GM23338 (cell line): ENCODE measurements at regions not wholly inside any gene's neighbourhood (a gene's known extent, or its start where the extent isn't known, plus 50 kb on each side); places are given as distances from the start of the nearest gene placed in this dataset.

Source experiments
- ATAC-seq: fragments of 200-7000 bp; cut with Tn5 transposase; 3 replicates; pipeline ENCODE4 v1.9.1; 2020
- DNase-seq: peaks from one replicate; pipeline ENCODE4 v3.0.0-alpha.2; 2015; ENCODE audit warnings: low spot score
- H2AFZ ChIP-seq: fragments of 200-600 bp; sonication (generic); 2 replicates; pipeline ENCODE4 v1.8.0; 2016; ENCODE audit warnings: antibody characterized with exemption, mild to moderate bottlenecking, moderate library complexity
- H3F3A ChIP-seq: fragments of 200-600 bp; sonication (generic); replicated peaks from 2 replicates; pipeline ENCODE4 v1.8.0; 2017; ENCODE audit warnings: antibody characterized with exemption, mixed run types, low read depth
- H3K27ac ChIP-seq: fragments of 200-600 bp; sonication (generic); 2 replicates; pipeline ENCODE4 v1.6.1; 2016; ENCODE audit warnings: low read depth
- H3K27me3 ChIP-seq: fragments of 200-600 bp; sonication (generic); 2 replicates; pipeline ENCODE4 v1.8.0; 2016; ENCODE audit warnings: mild to moderate bottlenecking, mixed run types, moderate library complexity; ENCODE audit not compliant: insufficient read depth
- H3K36me3 ChIP-seq: fragments of 200-600 bp; sonication (generic); 2 replicates; pipeline ENCODE4 v1.8.0; 2016; ENCODE audit warnings: mild to moderate bottlenecking; ENCODE audit not compliant: insufficient read depth
- H3K4me1 ChIP-seq: fragments of 200-600 bp; sonication (generic); 2 replicates; pipeline ENCODE4 v1.8.0; 2016; ENCODE audit warnings: mild to moderate bottlenecking, moderate library complexity; ENCODE audit not compliant: insufficient read depth
- H3K4me2 ChIP-seq: fragments of 200-600 bp; sonication (generic); 2 replicates; pipeline ENCODE4 v1.7.1; 2017; ENCODE audit warnings: mixed run types
- H3K4me3 ChIP-seq: fragments of 200-600 bp; sonication (generic); 2 replicates; pipeline ENCODE4 v1.6.1; 2016; ENCODE audit warnings: mixed run types
- H3K79me2 ChIP-seq: fragments of 200-600 bp; sonication (generic); replicated peaks from 2 replicates; pipeline ENCODE4 v1.8.0; 2017; ENCODE audit warnings: mild to moderate bottlenecking; ENCODE audit not compliant: insufficient read depth
- H3K9me2 ChIP-seq: fragments of 200-600 bp; sonication (generic); 2 replicates; pipeline ENCODE4 v1.8.0; 2017; ENCODE audit not compliant: insufficient read depth
- H4K20me1 ChIP-seq: fragments of 200-600 bp; sonication (generic); replicated peaks from 2 replicates; pipeline ENCODE4 v1.8.0; 2017; ENCODE audit warnings: mild to moderate bottlenecking; ENCODE audit not compliant: insufficient read depth
- H3K27ac Mint-ChIP-seq: 2 replicates; pipeline ENCODE4 v1.8.0; 2020; ENCODE audit warnings: inconsistent platforms, mild to moderate bottlenecking, moderate library complexity, mixed read lengths
- H3K27me3 Mint-ChIP-seq: 3 replicates; pipeline ENCODE4 v1.8.0; 2022; ENCODE audit warnings: low read depth, mild to moderate bottlenecking, moderate library complexity, mixed read lengths, inconsistent platforms; ENCODE audit not compliant: insufficient read depth, poor library complexity
- H3K36me3 Mint-ChIP-seq: 3 replicates; pipeline ENCODE4 v1.8.0; 2021; ENCODE audit warnings: low read depth, mild to moderate bottlenecking, inconsistent platforms, moderate library complexity, mixed read lengths
- H3K4me1 Mint-ChIP-seq: 3 replicates; pipeline ENCODE4 v1.8.0; 2020; ENCODE audit warnings: mild to moderate bottlenecking, inconsistent platforms, mixed read lengths
- H3K4me3 Mint-ChIP-seq: 3 replicates; pipeline ENCODE4 v1.8.0; 2021; ENCODE audit warnings: moderate library complexity, mild to moderate bottlenecking, inconsistent platforms, mixed read lengths
- H3K9me3 Mint-ChIP-seq: 3 replicates; pipeline ENCODE4 v1.8.0; 2020; ENCODE audit warnings: moderate library complexity, mild to moderate bottlenecking, inconsistent platforms, mixed read lengths
- ETS1 ChIP-seq: IDR thresholded peaks from 2 replicates; pipeline ENCODE4 v1.6.1; 2016; ENCODE audit warnings: antibody characterized with exemption
- POLR2AphosphoS5 ChIP-seq: IDR thresholded peaks from 2 replicates; pipeline ENCODE4 v1.6.1; 2016; ENCODE audit warnings: antibody characterized with exemption, low read depth
- STAT1 ChIP-seq: IDR thresholded peaks from one replicate; pipeline ENCODE4 v1.6.1; 2016; ENCODE audit warnings: antibody characterized with exemption; ENCODE audit not compliant: unreplicated experiment
- ZNF114 ChIP-seq: fragments of 250-450 bp; sonication (Bioruptor Pico); IDR thresholded peaks from 2 replicates; pipeline ENCODE4 v1.5.0; 2020; ENCODE audit warnings: mild to moderate bottlenecking, moderate library complexity
- ZNF462 ChIP-seq: fragments of 250-450 bp; sonication (Bioruptor Pico); IDR thresholded peaks from 2 replicates; pipeline ENCODE4 v1.5.0; 2020; ENCODE audit warnings: mild to moderate bottlenecking, moderate library complexity

GRCh38 chr14:34218881-34219280, 243.2 kb downstream of the SPTSSA start (continued):
- TF ChIP-seq ZNF462 (CRISPR knock-in tag): no peak
- TF ChIP-seq ETS1: no peak

- H3K4me3 ChIP-seq: no peak overlapping the region
- H3K4me2 ChIP-seq: no peak overlapping the region
- H4K20me1 ChIP-seq: no peaks in the 10 kb centered on the region
- H3K4me1 ChIP-seq: no peaks in the 10 kb centered on the region
- ATAC-seq: no peak
- H3F3A ChIP-seq: no peaks in the 10 kb centered on the region
- no peaks in the 10 kb centered on the region for H3K79me2 ChIP-seq
- Mint-ChIP-seq H3K27me3 (no peaks in the 10 kb centered on the region), H3K4me1 (no peaks in the 10 kb centered on the region), H3K9me3 (no peaks in the 10 kb centered on the region), H3K4me3 (no peak overlapping the region), H3K36me3 (no peaks in the 10 kb centered on the region), H3K27ac (no peak overlapping the region)
- no peaks in the 10 kb centered on the region for H3K9me2 ChIP-seq
- H3K27me3 ChIP-seq: no peaks in the 10 kb centered on the region
- no peak for DNase-seq
- H3K27ac ChIP-seq: no peak overlapping the region
- no peak overlapping the region for H2AFZ ChIP-seq
- TF ChIP-seq POLR2AphosphoS5: no peak
- no peak for TF ChIP-seq STAT1
- TF ChIP-seq ZNF114 (CRISPR knock-in tag): no peak
- H3K36me3 ChIP-seq: no peaks in the 10 kb centered on the region
Measured at GRCh38 chr14:34214961-34215360, 247.1 kb downstream of the SPTSSA start.
